MM.1S (cell line): ENCODE measurements at regions not wholly inside any gene's neighbourhood (a gene's known extent, or its start where the extent isn't known, plus 50 kb on each side); places are given as distances from the start of the nearest gene placed in this dataset.

Experiments
- DNase-seq: peaks from one replicate; pipeline ENCODE4 v3.0.0-alpha.2; 2015
- H2AFZ ChIP-seq: fragments of 300-600 bp; sonication (generic); 2 replicates; pipeline ENCODE4 v1.6.0; 2016; ENCODE audit warnings: antibody characterized with exemption, low read length
- H3F3A ChIP-seq: fragments of 300-600 bp; sonication (generic); 2 replicates; pipeline ENCODE4 v1.6.1; 2016; ENCODE audit warnings: mild to moderate bottlenecking, antibody characterized with exemption, low read length, moderate library complexity, mixed read lengths; ENCODE audit not compliant: insufficient read depth
- H3K27ac ChIP-seq: fragments of 300-600 bp; sonication (generic); 2 replicates; pipeline ENCODE4 v1.5.1; 2016; ENCODE audit warnings: mild to moderate bottlenecking, low read length
- H3K27me3 ChIP-seq: fragments of 300-600 bp; sonication (generic); replicated peaks from 2 replicates; pipeline ENCODE4 v1.6.0; 2016; ENCODE audit warnings: low read length; ENCODE audit not compliant: insufficient read depth
- H3K36me3 ChIP-seq: fragments of 300-600 bp; sonication (generic); replicated peaks from 2 replicates; pipeline ENCODE4 v1.6.1; 2016; ENCODE audit warnings: mild to moderate bottlenecking, low read length, mixed read lengths; ENCODE audit not compliant: insufficient read depth
- H3K4me1 ChIP-seq: fragments of 300-600 bp; sonication (generic); 2 replicates; pipeline ENCODE4 v1.6.1; 2016; ENCODE audit warnings: low read length, mixed read lengths
- H3K4me2 ChIP-seq: fragments of 300-600 bp; sonication (generic); 2 replicates; pipeline ENCODE4 v1.6.0; 2016; ENCODE audit warnings: low read depth, low read length
- H3K4me3 ChIP-seq: fragments of 300-600 bp; sonication (generic); 2 replicates; pipeline ENCODE4 v1.5.1; 2016; ENCODE audit warnings: low read length, mixed read lengths
- H3K79me2 ChIP-seq: fragments of 300-600 bp; sonication (generic); 2 replicates; pipeline ENCODE4 v1.6.1; 2016; ENCODE audit warnings: mixed run types, low read length, mixed read lengths
- H3K9ac ChIP-seq: fragments of 300-600 bp; sonication (generic); 2 replicates; pipeline ENCODE4 v1.6.1; 2016; ENCODE audit warnings: low read length, mixed read lengths
- H3K9me2 ChIP-seq: fragments of 300-600 bp; sonication (generic); replicated peaks from 2 replicates; pipeline ENCODE4 v1.6.1; 2016; ENCODE audit warnings: mild to moderate bottlenecking, low read length, mixed read lengths; ENCODE audit not compliant: insufficient read depth
- H3K9me3 ChIP-seq: fragments of 300-600 bp; sonication (generic); replicated peaks from 2 replicates; pipeline ENCODE4 v1.6.1; 2016; ENCODE audit warnings: mild to moderate bottlenecking, low read length, mixed read lengths; ENCODE audit not compliant: insufficient read depth
- H4K20me1 ChIP-seq: fragments of 300-600 bp; sonication (generic); 2 replicates; pipeline ENCODE4 v1.6.1; 2016; ENCODE audit warnings: mild to moderate bottlenecking, low read length, moderate library complexity, mixed read lengths; ENCODE audit not compliant: insufficient read depth
- EZH2 ChIP-seq: fragments of 300-600 bp; sonication (generic); optimal IDR thresholded peaks from 2 replicates; pipeline ENCODE3; 2017; ENCODE audit warnings: low read depth, mild to moderate bottlenecking, antibody characterized with exemption, low read length, mixed read lengths
- EZH2phosphoT487 ChIP-seq: fragments of 300-600 bp; sonication (generic); IDR thresholded peaks from 2 replicates; pipeline ENCODE4 v1.6.1; 2018; ENCODE audit warnings: antibody characterized with exemption, low read length
- TF ChIP-seq, protein P1 (sequence below): fragments of 300-600 bp; sonication (generic); IDR thresholded peaks from 2 replicates; pipeline ENCODE4 v1.5.1; 2016; ENCODE audit warnings: antibody characterized with exemption, low read length, mixed read lengths

DNA sequence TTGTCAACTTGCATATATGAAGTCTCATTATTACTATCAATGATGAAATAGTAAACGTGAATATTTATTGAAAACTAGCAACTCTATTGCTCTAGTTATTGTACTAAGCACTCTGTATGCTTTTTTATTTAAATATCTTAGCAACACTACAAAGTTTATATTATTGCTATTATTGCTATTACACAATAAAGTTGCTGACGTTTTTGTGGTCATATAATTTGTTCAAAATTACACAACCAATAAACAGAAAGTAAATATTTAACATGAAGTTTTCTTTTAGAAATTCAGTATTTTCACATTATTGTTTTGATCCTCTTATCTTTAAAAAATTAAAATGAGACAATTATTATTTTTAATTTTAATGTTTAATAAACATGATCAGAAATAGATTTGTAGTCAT lies 1521.1 kb upstream of the PCDH7 start:
- no peak overlapping the region for H3K9ac ChIP-seq
- H3K4me3 ChIP-seq, result no peak overlapping the region
- no peak for DNase-seq
- H2AFZ ChIP-seq, result no peak overlapping the region
- H3K79me2 ChIP-seq, result no peaks in the 10 kb centered on the region
- H3K36me3 ChIP-seq, result no peaks in the 10 kb centered on the region
- no peaks in the 10 kb centered on the region for H3K4me1 ChIP-seq
- no peak overlapping the region for H3K27ac ChIP-seq
- H3K9me3 ChIP-seq, result no peaks in the 10 kb centered on the region
- no peaks in the 10 kb centered on the region for H3K9me2 ChIP-seq
- H4K20me1 ChIP-seq, result no peaks in the 10 kb centered on the region
- no peaks in the 10 kb centered on the region for H3K27me3 ChIP-seq
- TF ChIP-seq, protein P1, sequence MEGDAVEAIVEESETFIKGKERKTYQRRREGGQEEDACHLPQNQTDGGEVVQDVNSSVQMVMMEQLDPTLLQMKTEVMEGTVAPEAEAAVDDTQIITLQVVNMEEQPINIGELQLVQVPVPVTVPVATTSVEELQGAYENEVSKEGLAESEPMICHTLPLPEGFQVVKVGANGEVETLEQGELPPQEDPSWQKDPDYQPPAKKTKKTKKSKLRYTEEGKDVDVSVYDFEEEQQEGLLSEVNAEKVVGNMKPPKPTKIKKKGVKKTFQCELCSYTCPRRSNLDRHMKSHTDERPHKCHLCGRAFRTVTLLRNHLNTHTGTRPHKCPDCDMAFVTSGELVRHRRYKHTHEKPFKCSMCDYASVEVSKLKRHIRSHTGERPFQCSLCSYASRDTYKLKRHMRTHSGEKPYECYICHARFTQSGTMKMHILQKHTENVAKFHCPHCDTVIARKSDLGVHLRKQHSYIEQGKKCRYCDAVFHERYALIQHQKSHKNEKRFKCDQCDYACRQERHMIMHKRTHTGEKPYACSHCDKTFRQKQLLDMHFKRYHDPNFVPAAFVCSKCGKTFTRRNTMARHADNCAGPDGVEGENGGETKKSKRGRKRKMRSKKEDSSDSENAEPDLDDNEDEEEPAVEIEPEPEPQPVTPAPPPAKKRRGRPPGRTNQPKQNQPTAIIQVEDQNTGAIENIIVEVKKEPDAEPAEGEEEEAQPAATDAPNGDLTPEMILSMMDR, result no peak
- H3F3A ChIP-seq, result no peaks in the 10 kb centered on the region
- H3K4me2 ChIP-seq, result no peak overlapping the region

DNA sequence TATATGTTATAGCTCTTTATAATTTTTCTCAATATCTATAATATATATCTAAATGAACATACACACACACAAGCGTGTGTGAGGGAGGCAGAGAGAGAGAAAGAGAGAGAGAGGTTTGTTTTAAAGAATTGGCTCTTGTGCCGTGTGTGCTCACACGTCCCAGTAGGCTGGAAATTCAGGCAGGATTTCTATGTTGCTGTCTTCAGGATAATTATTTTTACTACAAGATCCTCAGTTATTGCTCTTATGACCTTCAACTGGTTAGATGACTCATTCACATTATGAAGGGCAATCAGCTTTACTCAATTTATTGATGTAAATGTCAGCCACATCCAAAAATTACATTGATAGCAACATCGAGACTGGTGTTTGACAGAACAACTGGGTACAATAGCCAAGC lies 1520.7 kb upstream of the PCDH7 start:
- no peak for TF ChIP-seq EZH2phosphoT487
- no peak for TF ChIP-seq EZH2
- TF ChIP-seq, protein P1, result no peak
- no peak for DNase-seq
- no peaks in the 10 kb centered on the region for H3K4me1 ChIP-seq
- no peaks in the 10 kb centered on the region for H3K79me2 ChIP-seq
- no peaks in the 10 kb centered on the region for H3K27me3 ChIP-seq
- no peak overlapping the region for H2AFZ ChIP-seq
- H3K27ac ChIP-seq, result no peak overlapping the region
- no peaks in the 10 kb centered on the region for H3K9me3 ChIP-seq
- H4K20me1 ChIP-seq, result no peaks in the 10 kb centered on the region
- H3K36me3 ChIP-seq, result no peaks in the 10 kb centered on the region
- H3F3A ChIP-seq, result no peaks in the 10 kb centered on the region
- H3K9me2 ChIP-seq, result no peaks in the 10 kb centered on the region
- no peak overlapping the region for H3K4me3 ChIP-seq
- H3K4me2 ChIP-seq, result no peak overlapping the region
- H3K9ac ChIP-seq, result no peak overlapping the region

DNA sequence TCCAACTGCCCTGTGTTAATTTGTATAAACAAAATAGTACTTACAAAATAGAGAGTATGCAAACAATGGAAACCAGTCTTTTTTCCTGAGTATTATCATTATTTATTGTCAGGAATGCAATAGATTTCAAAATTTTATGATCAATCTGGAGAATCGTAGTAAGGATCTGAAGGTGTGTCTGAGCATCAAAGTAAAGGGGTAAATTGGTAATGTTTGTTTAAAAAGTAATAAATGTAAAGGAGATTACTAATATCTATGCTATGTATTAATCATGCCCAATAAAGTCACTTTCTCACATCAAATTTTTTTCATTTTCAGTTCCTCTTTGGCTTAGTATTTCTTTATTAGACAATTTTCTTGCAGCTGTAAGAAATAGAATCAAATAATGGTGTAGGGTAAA lies 1507.1 kb upstream of the PCDH7 start:
- H3K4me2 ChIP-seq, result no peak overlapping the region
- H3K4me1 ChIP-seq, result no peaks in the 10 kb centered on the region
- no peaks in the 10 kb centered on the region for H4K20me1 ChIP-seq
- no peak for TF ChIP-seq EZH2phosphoT487
- TF ChIP-seq, protein P1, result no peak
- TF ChIP-seq EZH2, result no peak
- H3K79me2 ChIP-seq, result no peaks in the 10 kb centered on the region
- H3F3A ChIP-seq, result no peaks in the 10 kb centered on the region
- no peaks in the 10 kb centered on the region for H3K36me3 ChIP-seq
- no peak overlapping the region for H3K4me3 ChIP-seq
- H3K9me3 ChIP-seq, result no peaks in the 10 kb centered on the region
- H3K27me3 ChIP-seq, result no peaks in the 10 kb centered on the region
- H3K27ac ChIP-seq, result no peak overlapping the region
- H3K9me2 ChIP-seq, result no peaks in the 10 kb centered on the region
- DNase-seq, result no peak
- no peak overlapping the region for H2AFZ ChIP-seq
- H3K9ac ChIP-seq, result no peak overlapping the region

DNA sequence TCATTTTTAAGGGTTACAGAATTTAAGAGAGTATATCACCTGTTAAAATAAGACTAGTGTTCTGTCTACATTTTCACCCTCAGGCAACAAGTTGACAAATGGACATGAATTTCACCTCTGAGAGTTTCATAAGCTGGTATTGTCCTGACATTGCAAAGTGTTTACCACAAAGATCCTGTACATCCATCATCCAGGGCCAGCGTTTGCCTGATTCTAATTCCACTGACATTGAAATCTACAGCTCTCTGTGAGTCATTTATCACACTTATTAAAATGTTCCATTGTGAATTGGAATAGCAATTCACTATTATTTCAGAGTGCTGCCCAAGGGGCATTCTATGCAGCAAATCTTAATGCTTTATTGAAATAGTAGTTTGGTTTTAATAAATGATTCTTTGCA lies 1499.4 kb upstream of the PCDH7 start:
- H3K36me3 ChIP-seq, result no peaks in the 10 kb centered on the region
- no peaks in the 10 kb centered on the region for H3K4me1 ChIP-seq
- no peak overlapping the region for H3K9ac ChIP-seq
- H3K27ac ChIP-seq, result no peak overlapping the region
- no peaks in the 10 kb centered on the region for H3K9me2 ChIP-seq
- TF ChIP-seq, protein P1, result no peak
- TF ChIP-seq EZH2phosphoT487 (no peak), EZH2 (no peak)
- no peak overlapping the region for H3K4me2 ChIP-seq
- H3K9me3 ChIP-seq, result no peaks in the 10 kb centered on the region
- DNase-seq, result no peak
- H3K27me3 ChIP-seq, result no peaks in the 10 kb centered on the region
- H3K4me3 ChIP-seq, result no peak overlapping the region
- H4K20me1 ChIP-seq, result no peaks in the 10 kb centered on the region
- no peaks in the 10 kb centered on the region for H3K79me2 ChIP-seq
- no peak overlapping the region for H2AFZ ChIP-seq
- H3F3A ChIP-seq, result no peaks in the 10 kb centered on the region
